AG08396 (cell line): ENCODE measurements at regions not wholly inside any gene's neighbourhood (a gene's known extent, or its start where the extent isn't known, plus 50 kb on each side); places are given as distances from the start of the nearest gene placed in this dataset.
"Not testable (repeated sequence)": the region's sequence is repeated elsewhere in the genome, so short reads cannot be mapped to it uniquely, and the experiment has no call there.

Experiments used
- DNase-seq: peaks from one replicate; pipeline ENCODE4 v3.0.0; 2012; ENCODE audit warnings: low spot score, mixed read lengths

- not testable (repeated sequence) for DNase-seq
Observed at GRCh38 chr7:91405873-91406272, 141.6 kb downstream of the FZD1 start.

DNA sequence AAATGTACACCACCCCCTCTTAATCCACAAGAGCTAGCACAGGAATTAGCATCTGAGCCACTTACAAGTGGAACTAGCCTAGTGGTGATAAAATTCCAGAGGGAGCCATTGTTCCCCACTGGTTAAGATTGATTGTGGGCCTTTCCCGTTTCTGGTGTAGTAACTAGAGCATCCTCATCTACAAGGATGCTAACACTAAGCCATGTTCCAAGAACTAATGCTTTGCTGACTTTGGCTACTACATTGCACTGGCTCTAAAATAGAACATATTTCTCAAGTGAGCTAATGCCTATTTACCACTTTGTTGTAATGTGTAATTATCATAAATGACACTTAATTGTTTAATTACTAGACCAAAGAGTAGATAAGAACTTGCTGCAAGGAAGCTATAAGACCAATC lies 143.7 kb downstream of the FZD1 start:
- DNase-seq = no peak

DNA sequence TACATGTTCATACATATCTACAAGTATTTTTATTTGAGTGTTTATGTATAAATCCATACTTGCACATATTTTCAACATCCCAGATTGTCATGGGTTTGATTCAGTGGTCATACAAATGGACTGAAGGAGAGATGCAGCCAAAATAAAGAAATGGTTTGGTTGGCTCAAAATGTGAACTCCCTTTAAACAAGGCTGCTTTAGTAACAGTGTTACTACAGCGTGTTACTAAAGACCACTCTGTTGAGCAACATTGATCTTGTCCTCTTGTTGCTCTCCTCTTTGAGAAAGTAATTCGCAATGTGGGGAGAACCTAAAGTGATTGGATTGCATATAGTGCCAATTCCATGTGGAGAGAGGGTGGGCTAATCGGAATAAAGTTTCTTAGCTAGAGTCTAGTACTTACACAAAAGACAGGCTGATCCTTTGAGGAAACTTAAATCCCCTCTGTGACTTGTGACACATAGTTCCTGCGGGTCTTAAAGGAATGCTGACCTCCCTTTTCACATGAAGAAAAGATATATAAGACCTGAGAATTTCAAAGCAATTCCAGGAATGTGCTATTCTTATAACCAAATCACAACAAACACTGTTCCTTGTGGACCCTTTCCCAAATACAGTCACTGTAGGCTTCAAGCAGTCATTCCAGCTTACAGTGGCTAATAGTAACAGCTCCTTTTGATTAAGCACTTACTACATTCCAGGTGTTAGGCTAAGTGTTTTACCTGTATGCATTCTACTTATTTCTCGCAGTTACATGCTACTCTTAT lies 144.3 kb downstream of the FZD1 start:
- DNase-seq = no peak

GRCh38 chr7:91411060-91411459 lies 146.8 kb downstream of the FZD1 start:
- no peak for DNase-seq

DNA sequence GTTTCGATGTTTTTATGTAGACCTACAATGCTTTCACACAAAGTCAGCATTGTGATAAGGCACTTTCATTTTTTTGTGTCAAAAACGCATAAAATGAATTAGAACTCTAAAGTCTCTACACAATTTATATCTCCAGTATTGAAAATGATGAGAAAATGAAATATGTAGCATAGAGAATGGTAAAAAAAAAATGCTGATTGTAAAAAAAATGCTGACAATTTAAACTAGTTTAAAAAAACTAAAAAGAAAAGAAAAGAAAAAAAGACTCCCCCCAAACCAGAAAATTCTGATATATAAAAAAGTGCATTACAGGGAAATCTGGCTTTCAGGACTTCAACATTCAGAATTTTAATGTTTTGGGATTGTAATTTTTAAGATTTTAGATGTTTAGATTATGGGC lies 148.1 kb downstream of the FZD1 start:
- no peak for DNase-seq

DNA sequence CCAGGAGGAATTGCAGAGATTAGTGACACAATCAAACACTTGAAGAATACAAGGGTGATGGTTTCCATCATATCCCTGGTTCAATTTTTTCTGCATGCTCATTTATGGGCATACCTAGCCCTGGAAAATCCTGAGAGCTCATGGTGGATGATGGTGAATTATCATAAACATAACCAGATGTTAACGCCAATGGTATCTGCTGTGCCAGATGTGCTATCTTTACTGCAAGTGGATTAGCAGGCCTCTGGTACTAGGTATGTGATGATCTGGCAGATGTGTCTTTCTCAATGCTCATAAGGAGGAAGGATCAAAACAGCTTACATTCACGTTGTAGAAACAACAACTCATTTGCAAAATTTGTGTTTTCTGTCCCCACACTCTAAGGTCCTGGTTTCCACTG lies 150.5 kb downstream of the FZD1 start:
- no peak for DNase-seq

DNA sequence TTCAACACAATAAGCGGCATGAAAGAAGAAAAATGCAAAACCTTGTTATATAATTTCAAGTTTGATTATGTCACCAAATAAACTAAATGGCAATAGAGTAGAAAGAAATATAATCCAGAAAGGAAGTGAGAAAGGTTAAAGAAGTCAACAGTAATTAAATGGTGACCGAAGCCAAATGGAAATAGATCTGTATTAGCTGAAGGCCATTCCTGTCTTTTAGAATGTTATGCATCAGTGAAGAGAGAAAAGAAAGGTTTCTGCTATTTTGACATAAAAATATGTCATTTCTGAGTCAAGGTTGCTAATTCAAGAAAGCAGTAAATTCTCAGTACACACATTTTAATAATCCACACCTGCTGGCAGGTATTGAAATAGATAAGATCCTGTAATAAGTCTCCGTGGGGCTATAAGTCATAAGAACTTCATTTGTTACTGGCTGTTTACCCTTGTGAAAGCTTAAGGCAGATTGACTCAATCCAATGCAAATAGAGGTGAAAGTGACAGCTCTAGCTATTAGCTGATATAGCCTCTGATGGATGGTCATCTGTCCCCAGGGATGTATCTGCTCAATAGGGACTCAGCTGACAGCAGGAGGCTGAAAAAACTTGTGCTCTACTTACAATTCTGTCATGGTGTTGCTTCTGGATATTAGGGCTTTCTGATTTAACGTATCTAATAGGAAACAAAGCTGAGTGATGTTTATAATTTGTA lies 152.1 kb downstream of the FZD1 start:
- no peak for DNase-seq

DNA sequence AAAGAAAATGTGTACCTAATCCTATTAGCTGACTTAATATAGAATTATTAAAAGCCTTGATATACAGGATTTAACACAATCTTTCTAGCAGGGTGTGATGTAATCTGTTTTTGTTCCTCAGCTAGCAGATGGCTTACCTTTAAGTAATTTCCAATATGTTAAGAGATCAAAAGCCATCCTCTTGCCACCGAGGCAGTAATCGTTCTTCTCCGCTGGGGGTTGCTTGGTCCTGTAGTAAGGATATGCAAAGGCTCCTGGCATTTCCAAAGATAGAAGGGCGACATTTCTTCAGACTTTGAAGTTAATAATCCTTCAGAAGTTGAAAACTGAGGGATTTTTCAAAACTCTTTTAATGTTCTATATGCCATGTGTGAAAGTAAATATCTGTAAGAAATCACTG lies 156.4 kb downstream of the FZD1 start:
- no peak for DNase-seq

DNA sequence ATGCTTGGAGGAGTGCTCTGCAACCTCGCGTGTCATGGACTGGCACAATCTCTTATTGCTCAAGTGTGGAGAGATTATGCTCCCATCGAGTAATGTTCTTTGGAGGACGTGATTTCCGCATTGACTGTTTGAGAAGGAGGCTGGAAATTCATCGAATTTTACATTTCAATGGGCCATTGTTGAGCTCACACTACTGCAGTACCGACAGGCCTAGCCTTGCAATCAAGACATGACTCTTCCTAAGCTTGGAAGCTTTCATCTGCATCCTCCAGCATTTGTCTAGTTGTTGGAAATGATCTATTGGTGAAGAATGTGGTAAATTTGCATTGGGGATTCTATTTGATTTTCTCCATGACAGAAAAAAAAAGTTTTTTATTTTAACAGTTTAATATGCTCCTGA lies 156.8 kb downstream of the FZD1 start:
- DNase-seq = no peak

DNA sequence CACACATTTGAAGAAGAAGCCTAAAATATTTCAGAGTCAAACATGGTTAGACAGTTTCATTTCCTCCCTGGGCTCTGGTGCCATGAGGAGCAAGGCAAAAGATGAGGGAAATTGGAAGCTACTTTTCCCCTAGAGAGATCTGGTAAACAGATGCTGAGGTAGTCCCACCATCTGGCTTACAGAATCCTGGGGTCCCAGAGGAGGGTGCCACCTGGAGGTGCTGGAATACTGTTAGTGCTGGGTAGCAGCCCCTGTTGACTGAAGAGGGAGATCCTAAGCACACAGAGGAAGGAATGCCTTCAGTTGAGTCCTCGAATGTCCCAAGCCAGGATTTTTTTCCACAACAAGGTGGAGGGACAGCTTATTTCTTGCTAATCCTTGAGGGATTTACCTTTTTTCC lies 160.1 kb downstream of the FZD1 start:
- no peak for DNase-seq

- no peak for DNase-seq
Observed at GRCh38 chr7:91425149-91425548, 160.9 kb downstream of the FZD1 start.

DNA sequence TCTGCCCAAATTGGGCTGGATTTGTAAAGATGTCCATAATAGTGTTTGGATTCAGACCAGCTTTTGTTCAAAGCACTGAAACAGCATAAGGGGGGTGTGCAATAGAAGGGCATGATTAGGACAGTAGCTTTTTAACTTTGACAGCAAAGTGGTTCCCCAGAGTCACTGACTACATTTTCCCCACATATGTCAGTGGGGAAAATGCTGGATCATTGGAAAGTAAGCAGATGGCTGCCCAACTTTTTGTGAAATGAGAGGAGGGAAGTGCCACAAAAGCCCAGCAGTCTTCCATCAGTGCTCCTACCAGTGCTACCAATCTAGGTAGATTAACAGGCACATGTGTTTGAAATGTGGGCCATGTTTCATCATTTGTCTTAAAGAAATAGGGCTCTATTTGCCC lies 162.8 kb downstream of the FZD1 start:
- DNase-seq = no peak

DNA sequence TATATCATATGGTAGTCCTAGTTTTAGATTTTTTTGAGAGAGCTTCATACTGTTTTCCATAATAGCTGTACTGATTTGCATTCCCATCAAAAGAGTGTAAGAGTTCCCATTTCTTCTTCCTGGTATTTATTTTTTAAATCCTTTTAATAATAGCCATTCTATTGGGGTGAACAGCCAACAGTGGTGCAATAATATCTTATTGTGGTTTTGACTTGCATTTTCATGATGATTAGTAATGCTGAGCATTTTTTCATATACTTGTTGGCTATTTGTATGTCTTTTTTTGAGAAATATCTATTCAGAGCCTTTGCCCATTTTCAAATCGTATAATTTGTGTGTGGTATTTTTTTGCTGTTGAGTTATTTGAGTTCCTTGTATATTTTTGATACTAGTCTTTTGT lies 167.4 kb downstream of the FZD1 start:
- DNase-seq = no peak

DNA sequence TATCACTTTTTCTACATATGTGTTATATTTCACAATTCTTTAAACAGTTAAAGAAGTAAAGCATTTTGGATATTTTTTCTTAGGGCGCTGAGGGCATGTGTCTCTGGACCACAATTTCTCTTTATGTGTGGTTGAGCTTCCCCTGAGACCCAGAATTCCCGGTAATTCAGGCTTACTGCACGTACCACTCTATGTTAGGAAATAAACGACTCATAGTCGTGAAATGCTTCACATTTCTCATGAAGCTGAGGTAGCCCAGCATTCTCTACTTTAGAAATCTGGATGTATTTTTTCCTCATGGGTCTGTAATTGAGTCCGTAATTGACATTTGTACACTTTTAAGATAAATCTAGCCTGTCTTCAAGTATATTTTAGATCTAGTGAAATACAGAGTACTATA lies 170.6 kb downstream of the FZD1 start:
- DNase-seq = no peak

DNA sequence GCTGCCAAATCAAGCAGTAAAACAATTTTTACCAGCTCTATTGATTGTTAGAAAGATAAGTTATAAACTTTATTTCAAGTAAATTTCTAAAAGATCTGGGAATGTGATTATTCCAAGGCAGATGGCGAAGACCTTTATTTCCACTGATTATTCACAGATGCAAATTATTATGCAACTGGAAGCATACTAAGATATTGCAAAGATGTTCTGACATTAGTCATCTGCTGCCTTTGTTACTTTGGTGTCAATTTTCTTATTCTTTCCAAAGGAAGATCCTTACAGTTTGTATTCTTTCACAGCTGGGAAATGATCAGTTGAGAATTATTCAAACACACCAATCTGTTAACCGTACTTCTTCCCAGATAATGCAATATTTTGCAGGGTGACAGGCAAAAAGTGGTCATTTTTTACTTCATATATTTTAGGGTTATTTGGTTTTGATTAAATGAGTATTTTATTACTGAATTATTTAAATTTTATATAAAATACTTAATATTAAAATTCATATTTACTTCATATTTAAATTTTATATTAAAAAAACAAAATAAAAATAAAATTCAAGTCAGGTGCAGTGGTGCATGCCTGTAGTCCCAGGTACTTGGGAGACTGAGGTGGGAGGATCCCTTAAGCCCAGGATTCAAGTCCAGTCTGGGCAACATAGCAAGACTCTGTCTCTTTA lies 171.3 kb downstream of the FZD1 start:
- no peak for DNase-seq

GRCh38 chr7:91436655-91437054 lies 172.4 kb downstream of the FZD1 start:
- no peak for DNase-seq

DNA sequence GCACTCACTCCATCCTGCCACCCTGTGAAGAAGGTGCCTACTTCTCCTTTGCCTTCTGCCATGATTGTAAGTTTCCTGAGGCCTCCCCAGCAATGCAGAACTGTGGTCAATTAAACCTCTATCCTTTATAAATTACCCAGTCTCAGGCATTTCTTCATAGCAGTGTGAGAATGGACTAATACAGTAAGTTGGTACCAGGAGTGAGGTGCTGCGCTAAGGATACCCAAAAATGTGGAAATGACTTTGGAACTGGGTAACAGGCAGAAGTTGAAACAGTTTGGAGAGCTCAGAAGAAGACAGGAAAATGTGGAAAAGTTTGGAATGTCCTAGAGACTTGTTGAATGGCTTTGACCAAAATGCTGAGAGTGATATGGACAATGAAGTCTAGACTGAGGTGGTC lies 176.0 kb downstream of the FZD1 start:
- DNase-seq = not testable (repeated sequence)

DNA sequence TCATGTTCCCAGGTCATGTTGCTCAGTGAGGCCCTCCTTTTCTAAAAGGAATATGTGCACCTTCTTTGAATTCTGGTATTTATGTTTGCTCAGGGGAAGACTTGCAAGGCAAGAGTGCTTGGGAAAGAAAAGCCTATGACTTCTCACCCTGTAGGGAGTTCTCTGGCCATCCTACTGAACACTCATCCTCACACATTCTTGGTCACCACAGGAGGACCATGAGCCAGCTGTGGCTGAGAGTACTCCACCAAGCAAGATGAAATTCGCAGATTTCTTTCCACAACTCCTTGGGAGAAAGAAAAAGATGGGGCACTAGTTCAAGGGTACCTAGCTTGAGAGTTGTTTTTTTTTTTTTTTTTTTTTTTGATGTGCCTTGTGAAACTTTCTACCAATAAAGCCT lies 179.6 kb downstream of the FZD1 start:
- no peak for DNase-seq

DNA sequence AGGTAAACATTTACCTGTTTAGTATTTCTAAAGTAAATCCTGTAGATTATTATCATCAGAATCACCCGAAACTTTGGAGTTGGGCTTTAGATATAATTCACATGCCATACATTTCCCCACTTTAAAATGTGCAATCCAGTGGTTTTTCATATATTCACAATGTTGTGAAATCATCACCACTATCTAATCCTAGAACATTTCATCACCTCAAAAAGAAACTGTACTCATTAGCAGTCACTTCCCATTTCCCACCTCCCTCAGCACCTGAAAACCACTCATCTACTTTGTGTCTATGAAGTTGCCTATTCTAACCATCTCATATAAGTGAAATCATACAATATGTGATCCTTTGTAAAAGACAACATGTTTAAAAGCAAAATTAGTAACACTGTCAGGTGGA lies 182.6 kb downstream of the FZD1 start:
- DNase-seq = no peak

DNA sequence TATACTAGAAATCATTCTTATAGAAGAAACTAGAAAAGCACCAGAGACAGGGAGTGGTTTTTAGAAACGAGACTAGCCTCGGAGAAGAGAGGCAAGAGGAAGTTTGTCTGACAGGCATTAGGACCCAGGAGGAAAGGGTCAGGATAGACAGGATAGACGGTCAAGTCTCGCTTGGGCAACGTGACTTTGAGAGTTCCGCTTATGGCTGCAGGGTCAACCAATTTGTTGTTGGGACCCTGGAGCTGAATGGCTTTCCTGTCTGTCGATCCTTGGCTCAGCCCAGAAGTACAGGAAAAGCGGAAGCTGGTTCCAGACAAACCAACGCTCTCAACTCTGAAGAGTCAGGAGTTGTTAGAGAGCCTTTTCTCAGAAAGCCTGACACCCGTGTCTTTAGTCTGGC lies 191.2 kb downstream of the FZD1 start:
- no peak for DNase-seq

- no peak for DNase-seq
Observed at GRCh38 chr7:91457208-91457607, 193.0 kb downstream of the FZD1 start.

- no peak for DNase-seq
Observed at GRCh38 chr7:91459539-91459938, 195.3 kb downstream of the FZD1 start.

DNA sequence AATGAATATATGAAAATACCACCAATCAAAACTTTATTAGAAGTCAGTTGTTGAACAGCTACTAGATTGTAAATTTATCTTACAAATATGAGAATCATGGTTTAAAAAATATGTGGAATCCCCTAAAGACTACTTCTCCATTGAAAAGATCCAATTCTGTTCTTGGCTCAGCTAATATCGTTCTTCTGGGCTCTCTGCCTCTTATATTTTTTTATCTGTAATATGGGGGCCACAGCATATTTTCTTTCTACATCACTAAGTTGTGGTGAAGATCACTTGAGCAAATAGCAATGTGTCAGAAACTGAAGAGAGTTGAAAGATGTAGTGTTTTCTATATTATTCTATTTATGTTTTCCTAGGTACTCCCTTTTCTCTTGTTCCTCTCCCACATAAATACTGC lies 198.1 kb downstream of the FZD1 start:
- DNase-seq = no peak
